PC-3 (cell line): ENCODE measurements at regions not wholly inside any gene's neighbourhood (a gene's known extent, or its start where the extent isn't known, plus 50 kb on each side); places are given as distances from the start of the nearest gene placed in this dataset.
"Not testable (repeated sequence)": the region's sequence is repeated elsewhere in the genome, so short reads cannot be mapped to it uniquely, and the experiment has no call there.

Experiments used
- EZH2 ChIP-seq: fragments of 300-600 bp; sonication (generic); IDR thresholded peaks from one replicate; pipeline ENCODE4 v1.6.1; 2017; ENCODE audit warnings: antibody characterized with exemption, mild to moderate bottlenecking, low read length; ENCODE audit not compliant: unreplicated experiment
- EZH2phosphoT487 ChIP-seq: fragments of 300-600 bp; sonication (generic); IDR thresholded peaks from 2 replicates; pipeline ENCODE4 v1.6.1; 2018; ENCODE audit warnings: mild to moderate bottlenecking, antibody characterized with exemption, low read length, borderline replicate concordance
- TF ChIP-seq, protein P1 (sequence below): fragments of 300-600 bp; sonication (generic); conservative IDR thresholded peaks from 2 replicates; pipeline ENCODE4 v1.5.1; 2017; ENCODE audit warnings: antibody characterized with exemption, low read depth, mild to moderate bottlenecking, low read length

- TF ChIP-seq, protein P1, sequence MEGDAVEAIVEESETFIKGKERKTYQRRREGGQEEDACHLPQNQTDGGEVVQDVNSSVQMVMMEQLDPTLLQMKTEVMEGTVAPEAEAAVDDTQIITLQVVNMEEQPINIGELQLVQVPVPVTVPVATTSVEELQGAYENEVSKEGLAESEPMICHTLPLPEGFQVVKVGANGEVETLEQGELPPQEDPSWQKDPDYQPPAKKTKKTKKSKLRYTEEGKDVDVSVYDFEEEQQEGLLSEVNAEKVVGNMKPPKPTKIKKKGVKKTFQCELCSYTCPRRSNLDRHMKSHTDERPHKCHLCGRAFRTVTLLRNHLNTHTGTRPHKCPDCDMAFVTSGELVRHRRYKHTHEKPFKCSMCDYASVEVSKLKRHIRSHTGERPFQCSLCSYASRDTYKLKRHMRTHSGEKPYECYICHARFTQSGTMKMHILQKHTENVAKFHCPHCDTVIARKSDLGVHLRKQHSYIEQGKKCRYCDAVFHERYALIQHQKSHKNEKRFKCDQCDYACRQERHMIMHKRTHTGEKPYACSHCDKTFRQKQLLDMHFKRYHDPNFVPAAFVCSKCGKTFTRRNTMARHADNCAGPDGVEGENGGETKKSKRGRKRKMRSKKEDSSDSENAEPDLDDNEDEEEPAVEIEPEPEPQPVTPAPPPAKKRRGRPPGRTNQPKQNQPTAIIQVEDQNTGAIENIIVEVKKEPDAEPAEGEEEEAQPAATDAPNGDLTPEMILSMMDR: not testable (repeated sequence)
- TF ChIP-seq EZH2, EZH2phosphoT487: not testable (repeated sequence)
These were observed 108.8 kb downstream of the SPANXA1 start for GRCh38 chrX:141475788-141476187.
